NB4 (cell line): ENCODE measurements at regions not wholly inside any gene's neighbourhood (a gene's known extent, or its start where the extent isn't known, plus 50 kb on each side); places are given as distances from the start of the nearest gene placed in this dataset.

Experiments used
- DNase-seq: peaks from one replicate; pipeline ENCODE4 v3.0.0; 2010; ENCODE audit warnings: low read depth
- H3K4me3 ChIP-seq: one replicate; pipeline ENCODE4 v1.5.1; 2011; ENCODE audit warnings: mild to moderate bottlenecking, low read depth, low read length, moderate library complexity
- CTCF ChIP-seq: IDR thresholded peaks from one replicate; pipeline ENCODE4 v1.5.1; 2012; ENCODE audit warnings: low read depth, low read length
- MAX ChIP-seq: IDR thresholded peaks from 2 replicates; pipeline ENCODE4 v1.6.1; 2011; ENCODE audit warnings: low read depth, low read length
- MYC ChIP-seq: IDR thresholded peaks from 2 replicates; pipeline ENCODE4 v1.6.1; 2011; ENCODE audit warnings: low read depth, low read length
- POLR2A ChIP-seq: IDR thresholded peaks from 2 replicates; pipeline ENCODE4 v1.6.1; 2011; ENCODE audit warnings: mild to moderate bottlenecking; ENCODE audit not compliant: insufficient read length; ENCODE audit errors: extremely low read depth

GRCh38 chr2:239535413-239536144 is 134.8 kb upstream of the HDAC4 start:
- DNase-seq = no peak
- TF ChIP-seq MAX (no peak), POLR2A (no peak), CTCF (no peak), MYC (no peak)
- H3K4me3 ChIP-seq = no peak overlapping the region

- DNase-seq = no peak
- H3K4me3 ChIP-seq = no peak overlapping the region
These were observed 134.0 kb upstream of the HDAC4 start for GRCh38 chr2:239534581-239535412.

GRCh38 chr2:239533569-239534316 is 132.9 kb upstream of the HDAC4 start:
- no peak for TF ChIP-seq MAX
- TF ChIP-seq MYC = no peak
- no peak for TF ChIP-seq CTCF
- TF ChIP-seq POLR2A = no peak
- DNase-seq = no peak
- H3K4me3 ChIP-seq = no peak overlapping the region

More at GRCh38 chr2:239534581-239535412, 134.0 kb upstream of the HDAC4 start:
- TF ChIP-seq MAX (no peak), POLR2A (no peak), CTCF (no peak), MYC (no peak)

GRCh38 chr2:239532859-239533258 is 132.0 kb upstream of the HDAC4 start:
- no peak for DNase-seq
- no peak for TF ChIP-seq MYC
- no peak for TF ChIP-seq CTCF
- TF ChIP-seq POLR2A = no peak
- no peak for TF ChIP-seq MAX
- no peak overlapping the region for H3K4me3 ChIP-seq

- no peak for TF ChIP-seq MYC
- TF ChIP-seq POLR2A = no peak
- no peak for TF ChIP-seq CTCF
- no peak for TF ChIP-seq MAX
- no peak for DNase-seq
- no peak overlapping the region for H3K4me3 ChIP-seq
These were observed 131.4 kb upstream of the HDAC4 start for GRCh38 chr2:239532250-239532649.
